Astrocyte of the spinal cord (primary cell): ENCODE measurements at regions not wholly inside any gene's neighbourhood (a gene's known extent, or its start where the extent isn't known, plus 50 kb on each side); places are given as distances from the start of the nearest gene placed in this dataset.

Source experiments
- DNase-seq: peaks from one replicate; pipeline ENCODE4 v3.0.0; 2011; ENCODE audit warnings: low read depth, low spot score
- H3K4me3 ChIP-seq: 2 replicates; pipeline ENCODE4 v1.5.1; 2011; ENCODE audit warnings: low read depth, mild to moderate bottlenecking, low read length, moderate library complexity
- CTCF ChIP-seq: IDR thresholded peaks from 2 replicates; pipeline ENCODE4 v1.5.1; 2012; ENCODE audit warnings: low read depth, mild to moderate bottlenecking, low read length, inconsistent platforms
- in situ Hi-C: cut with HindIII; loops from 2 replicates; pipeline ENCODE4 v1.10.0; 2017; ENCODE audit warnings: low sequenced_read_pairs

GRCh38 chr11:32219320-32219719 is 128.4 kb downstream of the RCN1 start:
- in situ Hi-C loops = no loop called here
- TF ChIP-seq CTCF = no peak
- DNase-seq = no peak
- no peak overlapping the region for H3K4me3 ChIP-seq

- TF ChIP-seq CTCF = no peak
- H3K4me3 ChIP-seq = no peak overlapping the region
- in situ Hi-C loops = no loop called here
- no peak for DNase-seq
These were observed 130.7 kb downstream of the RCN1 start for GRCh38 chr11:32221476-32222032.

GRCh38 chr11:32224580-32224979 is 133.7 kb downstream of the RCN1 start:
- no peak overlapping the region for H3K4me3 ChIP-seq
- no peak for TF ChIP-seq CTCF
- DNase-seq = no peak
- in situ Hi-C loops = no loop called here

GRCh38 chr11:32225571-32226285 is 134.9 kb downstream of the RCN1 start:
- no peak for DNase-seq
- TF ChIP-seq CTCF = no peak
- H3K4me3 ChIP-seq = no peak overlapping the region
- in situ Hi-C loops = no loop called here

GRCh38 chr11:32226480-32226879 is 135.6 kb downstream of the RCN1 start:
- in situ Hi-C loops = no loop called here
- no peak overlapping the region for H3K4me3 ChIP-seq
- no peak for TF ChIP-seq CTCF
- no peak for DNase-seq

GRCh38 chr11:32229576-32230240 is 138.8 kb downstream of the RCN1 start:
- DNase-seq = no peak
- TF ChIP-seq CTCF = no peak
- in situ Hi-C loops = no loop called here
- H3K4me3 ChIP-seq = no peak overlapping the region
